MCF 10A (cell line): ENCODE measurements at regions not wholly inside any gene's neighbourhood (a gene's known extent, or its start where the extent isn't known, plus 50 kb on each side); places are given as distances from the start of the nearest gene placed in this dataset.
A peak's percentile ranks its signal among the peaks of the same experiment; 100 is the strongest.
"Not testable (repeated sequence)": the region's sequence is repeated elsewhere in the genome, so short reads cannot be mapped to it uniquely, and the experiment has no call there.

Experiments
- BruUV-seq: library from RNA; stranded (reverse); fragments of 400-500 nt; replicated peaks from 2 replicates; lab custom pipeline; 2021; lab: Mats Ljungman, UMichigan
- CTCF ChIA-PET: fragments of 300-600 bp; sonication (Branson Sonifier 250); formaldehyde crosslinking; extraction: SDS; loops from one replicate; lab custom pipeline; 2021; ENCODE audit warnings: antibody characterized with exemption, inconsistent platforms; lab: Yijun Ruan, JAX
- POLR2A ChIA-PET: fragments of 300-600, 350-650 bp; sonication (Branson Sonifier 250); formaldehyde crosslinking; extraction: SDS; loops from one replicate; lab custom pipeline; 2020; ENCODE audit warnings: antibody characterized with exemption, inconsistent platforms; lab: Yijun Ruan, JAX
- DNase-seq: peaks from one replicate; pipeline ENCODE4 v3.0.0-alpha.2; 2018; ENCODE audit not compliant: unreplicated experiment
- H3K27ac Mint-ChIP-seq: one replicate; pipeline ENCODE4 v1.8.0; 2022; ENCODE audit warnings: mild to moderate bottlenecking, low read depth, mixed read lengths; ENCODE audit not compliant: unreplicated experiment
- H3K27me3 Mint-ChIP-seq: one replicate; pipeline ENCODE4 v1.8.0; 2022; ENCODE audit warnings: mixed read lengths; ENCODE audit not compliant: insufficient read depth, unreplicated experiment
- H3K36me3 Mint-ChIP-seq: one replicate; pipeline ENCODE4 v1.8.0; 2022; ENCODE audit warnings: mild to moderate bottlenecking, moderate library complexity, mixed read lengths; ENCODE audit not compliant: insufficient read depth, unreplicated experiment
- H3K4me1 Mint-ChIP-seq: one replicate; pipeline ENCODE4 v1.8.0; 2022; ENCODE audit warnings: mixed read lengths; ENCODE audit not compliant: insufficient read depth, unreplicated experiment
- H3K4me3 Mint-ChIP-seq: one replicate; pipeline ENCODE4 v1.8.0; 2022; ENCODE audit warnings: mild to moderate bottlenecking, moderate library complexity, mixed read lengths; ENCODE audit not compliant: unreplicated experiment
- H3K9me3 Mint-ChIP-seq: one replicate; pipeline ENCODE4 v1.8.0; 2022; ENCODE audit warnings: mixed read lengths; ENCODE audit not compliant: unreplicated experiment
- intact Hi-C: fragments of 100-400 bp; cut with micrococcal nuclease; formaldehyde crosslinking; loops from 2 replicates; pipeline ENCODE4 v1.14.1; 2022
- TF ChIP-seq, protein P1 (sequence below): fragments of 200-600 bp; IDR thresholded peaks from one replicate; pipeline ENCODE4 v1.8.0; 2022; ENCODE audit warnings: antibody characterized with exemption, mild to moderate bottlenecking; ENCODE audit not compliant: unreplicated experiment

GRCh38 chr7:32673275-32673983 is 178.1 kb downstream of the AVL9 start:
- Mint-ChIP-seq H3K27me3 (no peaks in the 10 kb centered on the region), H3K4me1 (peaks cover 16% of the 10 kb centered on the region), H3K27ac (no peak overlapping the region), H3K4me3 (no peak overlapping the region), H3K9me3 (no peaks in the 10 kb centered on the region), H3K36me3 (no peaks in the 10 kb centered on the region)
- POLR2A ChIA-PET, result no interaction called here
- CTCF ChIA-PET, result no interaction called here
- TF ChIP-seq, protein P1, sequence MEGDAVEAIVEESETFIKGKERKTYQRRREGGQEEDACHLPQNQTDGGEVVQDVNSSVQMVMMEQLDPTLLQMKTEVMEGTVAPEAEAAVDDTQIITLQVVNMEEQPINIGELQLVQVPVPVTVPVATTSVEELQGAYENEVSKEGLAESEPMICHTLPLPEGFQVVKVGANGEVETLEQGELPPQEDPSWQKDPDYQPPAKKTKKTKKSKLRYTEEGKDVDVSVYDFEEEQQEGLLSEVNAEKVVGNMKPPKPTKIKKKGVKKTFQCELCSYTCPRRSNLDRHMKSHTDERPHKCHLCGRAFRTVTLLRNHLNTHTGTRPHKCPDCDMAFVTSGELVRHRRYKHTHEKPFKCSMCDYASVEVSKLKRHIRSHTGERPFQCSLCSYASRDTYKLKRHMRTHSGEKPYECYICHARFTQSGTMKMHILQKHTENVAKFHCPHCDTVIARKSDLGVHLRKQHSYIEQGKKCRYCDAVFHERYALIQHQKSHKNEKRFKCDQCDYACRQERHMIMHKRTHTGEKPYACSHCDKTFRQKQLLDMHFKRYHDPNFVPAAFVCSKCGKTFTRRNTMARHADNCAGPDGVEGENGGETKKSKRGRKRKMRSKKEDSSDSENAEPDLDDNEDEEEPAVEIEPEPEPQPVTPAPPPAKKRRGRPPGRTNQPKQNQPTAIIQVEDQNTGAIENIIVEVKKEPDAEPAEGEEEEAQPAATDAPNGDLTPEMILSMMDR, result no peak
- intact Hi-C loops, result no loop called here
- BruUV-seq, result no TSS peak
- no peak for DNase-seq

GRCh38 chr7:32670110-32671025 is 175.1 kb downstream of the AVL9 start:
- H3K9me3 Mint-ChIP-seq, result no peaks in the 10 kb centered on the region
- TF ChIP-seq, protein P1, result no peak
- no TSS peak for BruUV-seq
- no peaks in the 10 kb centered on the region for H3K36me3 Mint-ChIP-seq
- intact Hi-C loops, result no loop called here
- H3K4me3 Mint-ChIP-seq, result no peak overlapping the region
- peak overlapping the region; percentile 85 for H3K27ac Mint-ChIP-seq
- DNase-seq, result peak; percentile 68
- peaks cover 18% of the 10 kb centered on the region for H3K4me1 Mint-ChIP-seq
- no peaks in the 10 kb centered on the region for H3K27me3 Mint-ChIP-seq
- CTCF ChIA-PET, result interaction anchor here (1.2 to 1.3 kb wide), 2 partner anchors 10 to 13 kb away, joined by 3 to 4 read pairs; no protein-coding TSS in a partner anchor
- POLR2A ChIA-PET, result no interaction called here

DNA sequence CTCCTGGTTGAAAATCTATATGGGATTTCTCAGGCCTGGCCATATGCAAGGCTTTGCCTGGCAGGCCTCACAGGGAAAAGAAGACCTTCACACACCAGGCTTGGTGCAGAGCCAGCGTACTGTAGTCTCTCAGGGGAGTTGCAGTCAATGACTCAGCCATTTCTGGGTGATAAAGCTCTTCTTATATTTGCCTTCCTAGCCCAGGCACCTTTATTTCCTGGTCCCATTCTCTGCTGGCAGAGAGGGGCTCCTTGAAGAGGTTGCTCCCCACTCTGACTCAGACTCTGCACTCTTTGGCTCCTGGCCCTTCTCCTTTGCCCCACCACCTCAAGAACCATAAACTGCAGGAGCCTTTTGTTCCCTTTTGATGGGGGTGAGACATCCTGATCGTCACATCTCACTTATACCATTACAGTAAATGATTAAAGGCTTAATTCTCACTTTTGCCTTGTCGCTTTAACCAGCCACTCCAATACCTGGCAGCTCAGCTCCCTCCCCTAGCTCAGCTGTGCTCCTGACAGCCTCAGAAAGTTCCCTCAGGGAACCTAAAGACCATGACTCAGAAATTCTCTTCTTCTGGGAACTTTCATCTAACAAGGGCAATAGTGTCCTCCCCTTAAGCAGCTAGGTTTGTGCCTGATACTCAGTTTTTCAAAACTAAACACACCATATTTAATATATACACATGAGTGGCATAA is 174.0 kb downstream of the AVL9 start:
- H3K9me3 Mint-ChIP-seq, intact Hi-C loops, BruUV-seq, H3K27me3 Mint-ChIP-seq, H3K4me3 Mint-ChIP-seq, H3K36me3 Mint-ChIP-seq: not testable (repeated sequence)
- DNase-seq, result peak; percentile 85
- POLR2A ChIA-PET, result interaction anchor here (0.6 to 0.8 kb wide), 2 partner anchors 11 to 1218 kb away, joined by 3 read pairs; no protein-coding TSS in a partner anchor
- peak overlapping the region; percentile 85 for H3K27ac Mint-ChIP-seq
- CTCF ChIA-PET, result interaction anchor here (1.2 to 1.3 kb wide), 2 partner anchors 9 to 11 kb away, joined by 3 to 4 read pairs; no protein-coding TSS in a partner anchor
- H3K4me1 Mint-ChIP-seq, result peaks cover 18% of the 10 kb centered on the region

DNA sequence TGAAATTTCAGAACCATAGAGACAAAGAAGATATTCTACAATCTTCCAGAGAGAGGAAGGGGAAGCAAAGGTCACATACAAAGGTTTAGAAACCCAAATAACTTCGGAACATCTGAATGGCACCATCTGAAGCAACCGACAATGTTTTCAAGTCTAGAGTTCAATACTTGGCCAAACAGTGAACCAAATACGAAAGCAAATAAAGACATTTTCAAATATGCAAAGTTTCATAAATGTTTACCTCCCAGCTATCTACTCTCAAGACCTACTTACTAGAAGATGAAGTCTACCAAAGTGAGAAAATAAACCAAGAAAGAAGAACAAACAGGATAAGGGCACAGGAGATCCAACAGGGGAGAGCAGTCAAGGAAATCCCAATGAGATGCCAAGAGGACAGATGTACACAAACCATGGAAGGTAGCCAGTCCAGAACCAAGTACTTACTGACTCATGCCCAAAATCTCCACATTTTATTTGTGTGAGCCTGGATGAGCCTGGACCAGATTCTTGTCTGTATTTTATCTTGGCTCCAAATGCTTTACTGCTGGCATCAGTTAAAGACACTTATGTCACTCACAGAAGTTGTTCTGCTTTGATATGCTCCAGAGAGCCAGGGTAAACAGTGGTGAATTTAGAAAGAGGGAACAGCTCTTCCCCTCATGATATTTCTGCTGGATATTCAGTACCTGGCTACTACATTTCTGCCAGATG is 173.3 kb downstream of the AVL9 start:
- H3K9me3 Mint-ChIP-seq, intact Hi-C loops, BruUV-seq, H3K36me3 Mint-ChIP-seq, CTCF ChIA-PET, H3K27me3 Mint-ChIP-seq, H3K4me3 Mint-ChIP-seq: not testable (repeated sequence)
- DNase-seq, result peak; percentile 55
- POLR2A ChIA-PET, result interaction anchor here (0.7 to 0.8 kb wide), 3 partner anchors 10 to 173 kb away, joined by 3 to 4 read pairs (median 4); partner anchors contain the start of gene AVL9
- Mint-ChIP-seq H3K4me1 (peaks cover 18% of the 10 kb centered on the region), H3K27ac (peak overlapping the region; percentile 85)

- ChIA-PET CTCF (interaction anchor here (2.0 kb wide), 1 partner anchor 26 kb away, joined by 5 read pairs; no protein-coding TSS in a partner anchor), POLR2A (interaction anchor here (0.7 to 0.8 kb wide), 2 partner anchors 12 to 172 kb away, joined by 4 read pairs; partner anchors contain the start of gene AVL9)
- H3K4me3 Mint-ChIP-seq, DNase-seq, intact Hi-C loops, BruUV-seq, H3K27me3 Mint-ChIP-seq, H3K9me3 Mint-ChIP-seq, H3K36me3 Mint-ChIP-seq, H3K27ac Mint-ChIP-seq: not testable (repeated sequence)
- peaks cover 18% of the 10 kb centered on the region for H3K4me1 Mint-ChIP-seq
These were observed 172.3 kb downstream of the AVL9 start for GRCh38 chr7:32667586-32667985.

- intact Hi-C loops, H3K4me1 Mint-ChIP-seq, CTCF ChIA-PET, H3K27me3 Mint-ChIP-seq, POLR2A ChIA-PET, H3K4me3 Mint-ChIP-seq, DNase-seq, H3K36me3 Mint-ChIP-seq, H3K9me3 Mint-ChIP-seq, H3K27ac Mint-ChIP-seq, BruUV-seq: not testable (repeated sequence)
These were observed 168.5 kb downstream of the AVL9 start for GRCh38 chr7:32663805-32664211.
